Astrocyte of the spinal cord (primary cell): ENCODE measurements at regions not wholly inside any gene's neighbourhood (a gene's known extent, or its start where the extent isn't known, plus 50 kb on each side); places are given as distances from the start of the nearest gene placed in this dataset.

Experiments
- DNase-seq: peaks from one replicate; pipeline ENCODE4 v3.0.0; 2011; ENCODE audit warnings: low read depth, low spot score
- H3K4me3 ChIP-seq: 2 replicates; pipeline ENCODE4 v1.5.1; 2011; ENCODE audit warnings: low read depth, mild to moderate bottlenecking, low read length, moderate library complexity
- CTCF ChIP-seq: IDR thresholded peaks from 2 replicates; pipeline ENCODE4 v1.5.1; 2012; ENCODE audit warnings: low read depth, mild to moderate bottlenecking, low read length, inconsistent platforms
- in situ Hi-C: cut with HindIII; loops from 2 replicates; pipeline ENCODE4 v1.10.0; 2017; ENCODE audit warnings: low sequenced_read_pairs

GRCh38 chr9:115956371-115956770 lies 197.2 kb upstream of the PAPPA start:
- no peak for TF ChIP-seq CTCF
- H3K4me3 ChIP-seq = no peak overlapping the region
- no peak for DNase-seq
- in situ Hi-C loops = no loop called here

GRCh38 chr9:115957585-115957984 lies 196.0 kb upstream of the PAPPA start:
- in situ Hi-C loops = no loop called here
- no peak for TF ChIP-seq CTCF

GRCh38 chr9:115964710-115965347 lies 188.8 kb upstream of the PAPPA start:
- DNase-seq = no peak

More at GRCh38 chr9:115957585-115957984, 196.0 kb upstream of the PAPPA start:
- H3K4me3 ChIP-seq = no peak overlapping the region
- DNase-seq = peak; percentile 65

GRCh38 chr9:115966660-115967059 lies 186.9 kb upstream of the PAPPA start:
- no peak for DNase-seq
- TF ChIP-seq CTCF = no peak
- in situ Hi-C loops = no loop called here
- no peak overlapping the region for H3K4me3 ChIP-seq

More at GRCh38 chr9:115964710-115965347, 188.8 kb upstream of the PAPPA start:
- H3K4me3 ChIP-seq = no peak overlapping the region
- in situ Hi-C loops = no loop called here
- TF ChIP-seq CTCF = no peak

- DNase-seq = no peak
- H3K4me3 ChIP-seq = no peak overlapping the region
- no peak for TF ChIP-seq CTCF
- in situ Hi-C loops = no loop called here
Measured at GRCh38 chr9:115969096-115969495, 184.5 kb upstream of the PAPPA start.

GRCh38 chr9:115972362-115972761 lies 181.2 kb upstream of the PAPPA start:
- no peak for TF ChIP-seq CTCF
- in situ Hi-C loops = no loop called here
- no peak for DNase-seq
- no peak overlapping the region for H3K4me3 ChIP-seq
